A549 (cell line): ENCODE measurements at regions not wholly inside any gene's neighbourhood (a gene's known extent, or its start where the extent isn't known, plus 50 kb on each side); places are given as distances from the start of the nearest gene placed in this dataset.

ENCODE experiments used
- CHD2 ChIP-seq: fragments of 150-350 bp; IDR thresholded peaks from 2 replicates; pipeline ENCODE4 v1.6.1; 2014; ENCODE audit warnings: low read length; ENCODE audit not compliant: partially characterized antibody
- CHD4 ChIP-seq: fragments of 200-600 bp; sonication (generic); IDR thresholded peaks from 2 replicates; pipeline ENCODE4 v1.6.1; 2016; ENCODE audit warnings: antibody characterized with exemption, mild to moderate bottlenecking, borderline replicate concordance
- ESRRA ChIP-seq: fragments of 150-350 bp; IDR thresholded peaks from 2 replicates; pipeline ENCODE4 v1.6.1; 2014; ENCODE audit warnings: mild to moderate bottlenecking, low read length, borderline replicate concordance
- POLR2A ChIP-seq: IDR thresholded peaks from 2 replicates; pipeline ENCODE4 v1.6.1; 2012; ENCODE audit warnings: mild to moderate bottlenecking, low read length
- RCOR1 ChIP-seq: fragments of 150-350 bp; IDR thresholded peaks from 2 replicates; pipeline ENCODE4 v1.6.1; 2014; ENCODE audit warnings: antibody characterized with exemption, low read length, low read depth
- TF ChIP-seq, protein P1 (sequence below): fragments of >200 bp; sonication (Bioruptor Twin); formaldehyde crosslinking; IDR thresholded peaks from 3 replicates; pipeline ENCODE4 v1.5.1; 2016
- TF ChIP-seq, protein P2 (sequence below): fragments of 200-600 bp; sonication (generic); IDR thresholded peaks from 2 replicates; pipeline ENCODE4 v1.6.1; 2016; ENCODE audit warnings: antibody characterized with exemption, mild to moderate bottlenecking, moderate library complexity

DNA sequence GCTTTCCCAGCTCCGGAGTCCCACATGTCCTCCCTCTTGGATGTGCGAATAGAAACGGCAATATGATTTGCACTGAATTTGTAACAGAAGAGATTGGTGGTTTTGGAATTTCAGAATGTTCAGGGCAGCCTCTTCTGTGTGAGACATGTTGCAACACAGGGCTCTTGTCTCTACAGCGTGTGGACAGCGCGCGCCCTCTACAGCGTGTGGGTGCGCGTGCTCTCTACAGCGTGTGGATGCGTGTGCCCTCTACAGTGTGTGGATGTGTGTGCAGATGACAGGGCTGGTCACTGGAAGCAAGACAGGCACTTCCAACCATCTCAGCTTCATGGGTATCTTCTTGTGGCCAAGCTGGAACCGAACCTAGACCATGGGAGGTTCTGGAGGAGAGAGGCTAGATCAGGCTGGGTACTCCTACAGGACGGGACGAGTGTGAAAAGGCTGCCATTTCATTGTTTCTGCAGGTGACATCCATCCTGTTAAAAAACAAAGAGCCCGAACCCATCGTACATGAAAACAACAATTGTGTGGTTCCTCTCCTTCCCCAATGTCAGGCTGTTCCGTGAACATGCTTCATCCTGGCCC lies 78.4 kb downstream of the TEX29 start:
- TF ChIP-seq, protein P1, sequence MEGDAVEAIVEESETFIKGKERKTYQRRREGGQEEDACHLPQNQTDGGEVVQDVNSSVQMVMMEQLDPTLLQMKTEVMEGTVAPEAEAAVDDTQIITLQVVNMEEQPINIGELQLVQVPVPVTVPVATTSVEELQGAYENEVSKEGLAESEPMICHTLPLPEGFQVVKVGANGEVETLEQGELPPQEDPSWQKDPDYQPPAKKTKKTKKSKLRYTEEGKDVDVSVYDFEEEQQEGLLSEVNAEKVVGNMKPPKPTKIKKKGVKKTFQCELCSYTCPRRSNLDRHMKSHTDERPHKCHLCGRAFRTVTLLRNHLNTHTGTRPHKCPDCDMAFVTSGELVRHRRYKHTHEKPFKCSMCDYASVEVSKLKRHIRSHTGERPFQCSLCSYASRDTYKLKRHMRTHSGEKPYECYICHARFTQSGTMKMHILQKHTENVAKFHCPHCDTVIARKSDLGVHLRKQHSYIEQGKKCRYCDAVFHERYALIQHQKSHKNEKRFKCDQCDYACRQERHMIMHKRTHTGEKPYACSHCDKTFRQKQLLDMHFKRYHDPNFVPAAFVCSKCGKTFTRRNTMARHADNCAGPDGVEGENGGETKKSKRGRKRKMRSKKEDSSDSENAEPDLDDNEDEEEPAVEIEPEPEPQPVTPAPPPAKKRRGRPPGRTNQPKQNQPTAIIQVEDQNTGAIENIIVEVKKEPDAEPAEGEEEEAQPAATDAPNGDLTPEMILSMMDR: no peak
- TF ChIP-seq CHD2 (no peak), RCOR1 (no peak), CHD4 (no peak), POLR2A (no peak), ESRRA (no peak)
- TF ChIP-seq, protein P2, sequence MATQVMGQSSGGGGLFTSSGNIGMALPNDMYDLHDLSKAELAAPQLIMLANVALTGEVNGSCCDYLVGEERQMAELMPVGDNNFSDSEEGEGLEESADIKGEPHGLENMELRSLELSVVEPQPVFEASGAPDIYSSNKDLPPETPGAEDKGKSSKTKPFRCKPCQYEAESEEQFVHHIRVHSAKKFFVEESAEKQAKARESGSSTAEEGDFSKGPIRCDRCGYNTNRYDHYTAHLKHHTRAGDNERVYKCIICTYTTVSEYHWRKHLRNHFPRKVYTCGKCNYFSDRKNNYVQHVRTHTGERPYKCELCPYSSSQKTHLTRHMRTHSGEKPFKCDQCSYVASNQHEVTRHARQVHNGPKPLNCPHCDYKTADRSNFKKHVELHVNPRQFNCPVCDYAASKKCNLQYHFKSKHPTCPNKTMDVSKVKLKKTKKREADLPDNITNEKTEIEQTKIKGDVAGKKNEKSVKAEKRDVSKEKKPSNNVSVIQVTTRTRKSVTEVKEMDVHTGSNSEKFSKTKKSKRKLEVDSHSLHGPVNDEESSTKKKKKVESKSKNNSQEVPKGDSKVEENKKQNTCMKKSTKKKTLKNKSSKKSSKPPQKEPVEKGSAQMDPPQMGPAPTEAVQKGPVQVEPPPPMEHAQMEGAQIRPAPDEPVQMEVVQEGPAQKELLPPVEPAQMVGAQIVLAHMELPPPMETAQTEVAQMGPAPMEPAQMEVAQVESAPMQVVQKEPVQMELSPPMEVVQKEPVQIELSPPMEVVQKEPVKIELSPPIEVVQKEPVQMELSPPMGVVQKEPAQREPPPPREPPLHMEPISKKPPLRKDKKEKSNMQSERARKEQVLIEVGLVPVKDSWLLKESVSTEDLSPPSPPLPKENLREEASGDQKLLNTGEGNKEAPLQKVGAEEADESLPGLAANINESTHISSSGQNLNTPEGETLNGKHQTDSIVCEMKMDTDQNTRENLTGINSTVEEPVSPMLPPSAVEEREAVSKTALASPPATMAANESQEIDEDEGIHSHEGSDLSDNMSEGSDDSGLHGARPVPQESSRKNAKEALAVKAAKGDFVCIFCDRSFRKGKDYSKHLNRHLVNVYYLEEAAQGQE: no peak
